HEK293 (cell line): ENCODE measurements at regions not wholly inside any gene's neighbourhood (a gene's known extent, or its start where the extent isn't known, plus 50 kb on each side); places are given as distances from the start of the nearest gene placed in this dataset.

Experiments used
- CTCF ChIP-seq: fragments of 450-650 bp; formaldehyde crosslinking; IDR thresholded peaks from 2 replicates; pipeline ENCODE4 v1.5.1; 2016; ENCODE audit warnings: missing biosample characterization, missing genetic modification characterization
- ELK4 ChIP-seq: IDR thresholded peaks from 2 replicates; pipeline ENCODE4 v1.6.1; 2011; ENCODE audit warnings: mild to moderate bottlenecking, low read depth, low read length, borderline replicate concordance
- MYNN ChIP-seq: fragments of 450-650 bp; formaldehyde crosslinking; IDR thresholded peaks from 2 replicates; pipeline ENCODE4 v1.5.1; 2016; ENCODE audit warnings: missing biosample characterization, missing genetic modification characterization, borderline replicate concordance
- SETDB1 ChIP-seq: IDR thresholded peaks from one replicate; pipeline ENCODE4 v1.6.1; 2017; ENCODE audit warnings: mild to moderate bottlenecking, low read length, moderate library complexity, mixed read lengths; ENCODE audit not compliant: insufficient read length
- YY1 ChIP-seq: fragments of 450-650 bp; formaldehyde crosslinking; IDR thresholded peaks from 2 replicates; pipeline ENCODE4 v1.5.1; 2018; ENCODE audit warnings: missing biosample characterization, missing genetic modification characterization
- ZNF174 ChIP-seq: fragments of 450-650 bp; formaldehyde crosslinking; IDR thresholded peaks from 2 replicates; pipeline ENCODE4 v1.5.0; 2017; ENCODE audit warnings: missing biosample characterization, mild to moderate bottlenecking, missing genetic modification characterization
- ZNF223 ChIP-seq: fragments of 450-650 bp; formaldehyde crosslinking; IDR thresholded peaks from 2 replicates; pipeline ENCODE4 v1.5.1; 2016; ENCODE audit warnings: missing biosample characterization, missing genetic modification characterization
- ZNF354C ChIP-seq: fragments of 450-650 bp; formaldehyde crosslinking; IDR thresholded peaks from 2 replicates; pipeline ENCODE4 v1.5.1; 2016; ENCODE audit warnings: missing biosample characterization, missing genetic modification characterization, low read depth, borderline replicate concordance
- ZNF48 ChIP-seq: fragments of 450-650 bp; formaldehyde crosslinking; IDR thresholded peaks from 2 replicates; pipeline ENCODE4 v1.5.1; 2016; ENCODE audit warnings: missing biosample characterization, missing genetic modification characterization
- ZNF513 ChIP-seq: fragments of 450-650 bp; IDR thresholded peaks from 2 replicates; pipeline ENCODE4 v1.5.1; 2018; ENCODE audit warnings: missing biosample characterization, missing genetic modification characterization

- TF ChIP-seq ZNF48 (tag by site-specific recombination), result no peak
- TF ChIP-seq SETDB1, result no peak
- no peak for TF ChIP-seq CTCF
- no peak for TF ChIP-seq MYNN (tag by site-specific recombination)
- no peak for TF ChIP-seq YY1 (tag by site-specific recombination)
- TF ChIP-seq ZNF354C (tag by site-specific recombination), result no peak
- TF ChIP-seq ZNF513 (tag by site-specific recombination), result no peak
- TF ChIP-seq ELK4, result no peak
- no peak for TF ChIP-seq ZNF174
- TF ChIP-seq ZNF223, result no peak
Measured at GRCh38 chr1:213698092-213698702, 289.6 kb upstream of the PROX1 start.
